ENCODE measurements at regions not wholly inside any gene's neighbourhood (a gene's known extent, or its start where the extent isn't known, plus 50 kb on each side); places are given as distances from the start of the nearest gene placed in this dataset.
"Not testable (repeated sequence)": the region's sequence is repeated elsewhere in the genome, so short reads cannot be mapped to it uniquely, and the experiment has no call there.

DNA sequence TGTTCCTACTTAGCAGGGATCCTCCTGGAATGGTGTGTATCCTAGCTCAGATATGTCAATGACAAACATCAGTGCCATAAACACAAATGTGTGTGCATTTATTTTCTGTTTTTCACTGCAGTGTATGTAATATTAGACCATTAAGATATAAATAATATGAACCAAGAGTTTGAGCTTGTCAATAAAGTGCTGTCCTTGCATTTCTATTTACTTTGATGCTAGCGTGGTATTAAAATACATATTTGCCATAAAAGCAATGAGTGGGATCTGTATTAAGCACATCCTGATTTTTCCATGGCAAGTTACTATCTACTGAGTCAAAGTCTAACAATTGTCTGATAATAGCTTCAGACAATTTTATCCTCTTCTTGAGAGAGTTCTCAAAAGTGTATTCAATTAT, 157.6 kb downstream of the DIRAS2 start:
- peaks cover 6% of the 10 kb centered on the region for H3K27me3 Mint-ChIP-seq (ENCODE audit: low read depth, poor library complexity)
- H3K4me3 Mint-ChIP-seq: no peak overlapping the region
- TF ChIP-seq, protein P1, sequence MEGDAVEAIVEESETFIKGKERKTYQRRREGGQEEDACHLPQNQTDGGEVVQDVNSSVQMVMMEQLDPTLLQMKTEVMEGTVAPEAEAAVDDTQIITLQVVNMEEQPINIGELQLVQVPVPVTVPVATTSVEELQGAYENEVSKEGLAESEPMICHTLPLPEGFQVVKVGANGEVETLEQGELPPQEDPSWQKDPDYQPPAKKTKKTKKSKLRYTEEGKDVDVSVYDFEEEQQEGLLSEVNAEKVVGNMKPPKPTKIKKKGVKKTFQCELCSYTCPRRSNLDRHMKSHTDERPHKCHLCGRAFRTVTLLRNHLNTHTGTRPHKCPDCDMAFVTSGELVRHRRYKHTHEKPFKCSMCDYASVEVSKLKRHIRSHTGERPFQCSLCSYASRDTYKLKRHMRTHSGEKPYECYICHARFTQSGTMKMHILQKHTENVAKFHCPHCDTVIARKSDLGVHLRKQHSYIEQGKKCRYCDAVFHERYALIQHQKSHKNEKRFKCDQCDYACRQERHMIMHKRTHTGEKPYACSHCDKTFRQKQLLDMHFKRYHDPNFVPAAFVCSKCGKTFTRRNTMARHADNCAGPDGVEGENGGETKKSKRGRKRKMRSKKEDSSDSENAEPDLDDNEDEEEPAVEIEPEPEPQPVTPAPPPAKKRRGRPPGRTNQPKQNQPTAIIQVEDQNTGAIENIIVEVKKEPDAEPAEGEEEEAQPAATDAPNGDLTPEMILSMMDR (IDR thresholded peaks at IDR 0.05): no peak
- H3K9me3 Mint-ChIP-seq: peaks cover 16% of the 10 kb centered on the region
- H3K4me1 Mint-ChIP-seq: peaks cover 4% of the 10 kb centered on the region
- H3K36me3 Mint-ChIP-seq (ENCODE audit: low read depth): peaks cover 5% of the 10 kb centered on the region
- DNase-seq: no peak
- H3K27ac Mint-ChIP-seq: no peak overlapping the region

DNA sequence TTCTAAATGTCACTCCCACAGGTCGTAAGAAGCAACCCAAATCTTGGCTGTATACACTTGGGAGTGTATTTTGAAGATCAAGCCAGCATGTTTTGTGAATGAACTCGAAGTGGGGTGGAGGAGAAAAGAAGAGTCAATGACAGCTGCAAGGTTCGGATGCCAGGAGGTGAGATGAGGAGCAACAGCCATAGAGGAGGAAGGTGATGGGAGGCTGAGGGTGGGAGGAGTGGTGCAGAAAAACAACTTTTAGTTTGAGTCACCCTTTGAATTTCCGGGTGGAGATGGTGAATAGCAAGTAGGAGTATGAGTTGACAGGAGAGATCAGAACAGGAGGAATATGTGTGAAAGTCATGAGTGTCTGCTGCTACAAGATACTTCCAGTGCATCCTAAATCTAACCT, 153.6 kb downstream of the DIRAS2 start:
- Mint-ChIP-seq H3K4me1 (peaks cover 4% of the 10 kb centered on the region), H3K9me3 (peaks cover 17% of the 10 kb centered on the region), H3K36me3 (ENCODE audit: low read depth) (peaks cover 5% of the 10 kb centered on the region), H3K4me3 (no peak overlapping the region), H3K27ac (peak overlapping the region; percentile 7), H3K27me3 (ENCODE audit: low read depth, poor library complexity) (peaks cover 2% of the 10 kb centered on the region)
- DNase-seq: no peak
- TF ChIP-seq, protein P1 (IDR thresholded peaks at IDR 0.05): no peak

DNA sequence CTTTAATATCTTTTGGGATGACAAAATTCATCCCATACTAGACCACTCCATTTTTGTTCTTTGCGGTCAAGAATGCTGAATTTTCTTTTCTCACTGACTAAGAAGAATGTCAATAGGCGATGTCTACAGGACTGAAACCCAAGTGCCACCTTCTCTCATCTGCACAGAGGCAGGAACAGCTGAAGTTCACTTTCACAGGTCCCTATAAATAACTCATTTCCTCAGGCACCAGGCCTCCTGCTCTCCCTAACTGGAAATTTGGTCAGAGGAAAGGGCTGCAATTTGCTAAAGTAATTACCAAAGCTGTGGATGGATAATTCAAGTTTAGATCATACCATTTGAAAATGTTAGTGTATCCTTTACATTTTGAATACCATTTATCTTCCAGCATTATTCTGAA, 142.9 kb downstream of the DIRAS2 start:
- DNase-seq: no peak
- TF ChIP-seq, protein P1 (IDR thresholded peaks at IDR 0.05): no peak
- H3K27me3 Mint-ChIP-seq (ENCODE audit: low read depth, poor library complexity): peaks cover 4% of the 10 kb centered on the region

DNA sequence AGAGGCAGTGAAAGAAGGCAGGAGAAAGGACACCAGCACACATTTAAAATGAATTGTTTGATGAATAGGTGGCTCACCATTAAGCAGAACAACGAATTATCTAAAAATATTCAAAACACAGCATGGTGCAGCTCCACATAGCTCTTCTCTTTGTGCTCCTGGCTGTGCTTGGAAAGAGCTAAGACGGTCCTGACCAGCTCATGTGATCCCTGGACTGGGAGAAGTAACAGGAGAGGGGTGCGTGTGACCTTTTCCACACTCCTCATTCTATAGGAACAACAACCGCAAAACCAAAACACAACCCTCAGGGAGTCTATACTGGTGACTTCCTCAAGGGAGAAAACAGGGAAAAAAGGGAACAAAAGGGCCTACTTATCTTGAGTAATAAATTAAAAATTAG, 140.5 kb downstream of the DIRAS2 start:
- no peak for DNase-seq
- TF ChIP-seq, protein P1 (IDR thresholded peaks at IDR 0.05): no peak
- H3K4me1 Mint-ChIP-seq: peaks cover 8% of the 10 kb centered on the region
- H3K9me3 Mint-ChIP-seq: no peaks in the 10 kb centered on the region
- H3K36me3 Mint-ChIP-seq (ENCODE audit: low read depth): no peaks in the 10 kb centered on the region
- peaks cover 2% of the 10 kb centered on the region for H3K27me3 Mint-ChIP-seq (ENCODE audit: low read depth, poor library complexity)
- H3K27ac Mint-ChIP-seq: peak overlapping the region; percentile 26
- H3K4me3 Mint-ChIP-seq: no peak overlapping the region

More for the DNA sequence above, 142.9 kb downstream of the DIRAS2 start:
- H3K9me3 Mint-ChIP-seq: no peaks in the 10 kb centered on the region
- peaks cover 8% of the 10 kb centered on the region for H3K4me1 Mint-ChIP-seq
- H3K36me3 Mint-ChIP-seq (ENCODE audit: low read depth): no peaks in the 10 kb centered on the region
- no peak overlapping the region for H3K27ac Mint-ChIP-seq
- H3K4me3 Mint-ChIP-seq: no peak overlapping the region

DNA sequence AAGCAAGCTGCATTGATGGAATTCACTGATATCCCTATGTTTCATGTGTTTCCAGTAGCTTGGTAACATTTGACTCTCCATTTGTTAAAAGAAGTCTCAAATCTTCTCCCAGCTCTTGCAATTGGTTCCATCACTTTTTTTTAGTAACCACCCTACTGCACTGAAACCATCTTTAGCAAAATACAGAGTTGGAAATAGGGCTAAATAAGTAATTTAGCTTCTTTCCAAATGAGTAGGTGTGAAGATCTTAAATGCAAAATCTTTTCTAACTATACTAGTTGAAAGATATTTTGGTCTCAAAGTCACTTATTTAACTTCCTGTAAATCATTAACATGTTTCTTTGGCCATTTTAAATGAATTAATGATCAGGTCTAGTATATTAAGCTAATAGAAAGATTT, 138.1 kb downstream of the DIRAS2 start:
- Mint-ChIP-seq H3K4me1 (peaks cover 8% of the 10 kb centered on the region), H3K4me3 (no peak overlapping the region), H3K36me3 (ENCODE audit: low read depth) (no peaks in the 10 kb centered on the region), H3K27ac (no peak overlapping the region), H3K9me3 (no peaks in the 10 kb centered on the region), H3K27me3 (ENCODE audit: low read depth, poor library complexity) (peaks cover 2% of the 10 kb centered on the region)
- TF ChIP-seq, protein P1 (IDR thresholded peaks at IDR 0.05): no peak
- DNase-seq: no peak

DNA sequence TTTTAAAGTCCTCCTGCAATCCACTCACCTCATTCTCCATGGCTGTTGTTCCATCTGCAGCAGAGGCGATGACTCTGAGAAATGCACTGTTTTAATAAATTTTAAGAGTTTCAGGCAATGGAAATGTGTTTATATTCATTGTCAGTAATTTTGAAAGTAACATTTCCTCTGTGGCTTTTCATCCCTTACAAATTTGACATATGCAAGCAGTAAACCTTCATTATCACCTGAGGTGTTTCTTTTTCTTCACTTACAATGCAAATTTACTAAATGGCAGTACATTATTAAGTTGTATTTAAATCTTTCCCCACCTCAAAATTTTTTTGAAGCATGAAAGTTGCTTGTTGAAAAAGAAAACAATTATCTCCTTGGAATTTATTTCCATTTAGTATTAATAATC, 136.9 kb downstream of the DIRAS2 start:
- H3K36me3 Mint-ChIP-seq (ENCODE audit: low read depth): no peaks in the 10 kb centered on the region
- H3K9me3 Mint-ChIP-seq: no peaks in the 10 kb centered on the region
- peaks cover 8% of the 10 kb centered on the region for H3K4me1 Mint-ChIP-seq
- TF ChIP-seq, protein P1 (IDR thresholded peaks at IDR 0.05): no peak
- no peak overlapping the region for H3K27ac Mint-ChIP-seq
- no peak overlapping the region for H3K4me3 Mint-ChIP-seq
- DNase-seq: no peak
- H3K27me3 Mint-ChIP-seq (ENCODE audit: low read depth, poor library complexity): peaks cover 2% of the 10 kb centered on the region

DNA sequence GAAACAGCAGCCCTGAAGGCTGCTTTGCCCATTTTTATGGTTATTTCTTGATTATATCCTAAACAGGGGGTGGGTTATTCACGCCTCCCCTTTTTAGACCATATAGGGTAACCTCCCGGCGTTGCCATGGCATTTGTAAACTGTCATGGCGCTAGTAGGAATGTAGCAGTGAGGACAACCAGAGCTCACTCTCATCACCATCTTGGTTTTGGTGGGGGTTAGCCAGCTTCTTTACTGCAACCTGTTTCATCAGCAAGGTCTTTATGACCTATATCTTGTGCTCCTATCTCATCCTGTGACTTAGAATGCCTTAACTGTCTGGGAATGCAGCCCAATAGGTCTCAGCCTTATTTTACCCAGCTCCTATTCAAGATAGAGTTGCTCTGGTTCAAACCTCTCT, 136.2 kb downstream of the DIRAS2 start:
- not testable (repeated sequence) for H3K36me3 Mint-ChIP-seq (ENCODE audit: low read depth); H3K27ac Mint-ChIP-seq; H3K4me1 Mint-ChIP-seq; DNase-seq; H3K9me3 Mint-ChIP-seq; H3K27me3 Mint-ChIP-seq (ENCODE audit: low read depth, poor library complexity); H3K4me3 Mint-ChIP-seq
